Uterus (tissue), 2 donors: ENCODE measurements at regions not wholly inside any gene's neighbourhood (a gene's known extent, or its start where the extent isn't known, plus 50 kb on each side); places are given as distances from the start of the nearest gene placed in this dataset.

Experiments
- POLR2A ChIP-seq, 2 donors: fragments of 450-650 bp; IDR thresholded peaks; one replicate each; pipeline ENCODE4 v1.6.1; 2016; ENCODE audit warnings: antibody characterized with exemption in 2 of 2, mild to moderate bottlenecking in 1 of 2, moderate library complexity in 1 of 2
- TF ChIP-seq, protein P1 (sequence below), 4 experiments: fragments of 200-600 bp in 2 of 4; fragments of 450-650 bp in 2 of 4; sonication (generic) in 2 of 4; IDR thresholded peaks; one replicate each; pipeline ENCODE4 v1.5.1; 2016 to 2019; ENCODE audit warnings: antibody characterized with exemption in 4 of 4, mild to moderate bottlenecking in 2 of 4, moderate library complexity in 1 of 4

GRCh38 chr6:106825156-106825555 is 149.4 kb downstream of the CD24 start:
- TF ChIP-seq, protein P1, sequence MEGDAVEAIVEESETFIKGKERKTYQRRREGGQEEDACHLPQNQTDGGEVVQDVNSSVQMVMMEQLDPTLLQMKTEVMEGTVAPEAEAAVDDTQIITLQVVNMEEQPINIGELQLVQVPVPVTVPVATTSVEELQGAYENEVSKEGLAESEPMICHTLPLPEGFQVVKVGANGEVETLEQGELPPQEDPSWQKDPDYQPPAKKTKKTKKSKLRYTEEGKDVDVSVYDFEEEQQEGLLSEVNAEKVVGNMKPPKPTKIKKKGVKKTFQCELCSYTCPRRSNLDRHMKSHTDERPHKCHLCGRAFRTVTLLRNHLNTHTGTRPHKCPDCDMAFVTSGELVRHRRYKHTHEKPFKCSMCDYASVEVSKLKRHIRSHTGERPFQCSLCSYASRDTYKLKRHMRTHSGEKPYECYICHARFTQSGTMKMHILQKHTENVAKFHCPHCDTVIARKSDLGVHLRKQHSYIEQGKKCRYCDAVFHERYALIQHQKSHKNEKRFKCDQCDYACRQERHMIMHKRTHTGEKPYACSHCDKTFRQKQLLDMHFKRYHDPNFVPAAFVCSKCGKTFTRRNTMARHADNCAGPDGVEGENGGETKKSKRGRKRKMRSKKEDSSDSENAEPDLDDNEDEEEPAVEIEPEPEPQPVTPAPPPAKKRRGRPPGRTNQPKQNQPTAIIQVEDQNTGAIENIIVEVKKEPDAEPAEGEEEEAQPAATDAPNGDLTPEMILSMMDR (IDR thresholded peaks at IDR 0.05), result no peak
- TF ChIP-seq POLR2A (IDR thresholded peaks at IDR 0.05), result no peak
